ENCODE measurements at regions not wholly inside any gene's neighbourhood (a gene's known extent, or its start where the extent isn't known, plus 50 kb on each side); places are given as distances from the start of the nearest gene placed in this dataset.

GRCh38 chrX:7698248-7698647 is 144.7 kb upstream of the VCX start:
- WGBS, 2 donors: 87 to 95% methylated on average over 2 of the region's 2 CpGs
- no peak overlapping the region for H3K27ac ChIP-seq (ENCODE audit: low read depth in 1 of 2, low read length in 1 of 2)
- no peak for TF ChIP-seq CTCF (IDR thresholded peaks at IDR 0.05; ENCODE audit: control extremely low read depth, extremely low read depth)
- no peak for DNase-seq
- ATAC-seq (ENCODE audit: insufficient read depth, low FRiP score): no peak
- H3K4me1 ChIP-seq (ENCODE audit: control insufficient read depth in 5 of 5, insufficient read depth in 5 of 5, low read length in 5 of 5): no peaks in the 10 kb centered on the region
- H3K36me3 ChIP-seq (ENCODE audit: control insufficient read depth in 4 of 4, insufficient read depth in 4 of 4, low read length in 4 of 4): no peaks in the 10 kb centered on the region
- H3K27me3 ChIP-seq (ENCODE audit: control insufficient read depth in 3 of 3, insufficient read depth in 3 of 3, low read length in 2 of 3): peaks cover 0 to 22% (median 0%) of the 10 kb centered on the region in 3 donors
- no peak overlapping the region for H3K9ac ChIP-seq (ENCODE audit: insufficient read depth in 1 of 2, low read length in 2 of 2)
- H3K9me3 ChIP-seq (ENCODE audit: control insufficient read depth in 4 of 4, insufficient read depth in 3 of 4, low read length in 3 of 4): peaks cover 0 to 3% (median 0%) of the 10 kb centered on the region in 4 donors
- H3K4me3 ChIP-seq: no peak overlapping the region

GRCh38 chrX:7690842-7691241 is 152.1 kb upstream of the VCX start:
- no peak overlapping the region for H3K27ac ChIP-seq (ENCODE audit: low read depth in 1 of 2, low read length in 1 of 2)
- H3K9me3 ChIP-seq (ENCODE audit: control insufficient read depth in 4 of 4, insufficient read depth in 3 of 4, low read length in 3 of 4): peaks cover 0 to 4% (median 1%) of the 10 kb centered on the region in 4 donors
- no peak overlapping the region for H3K9ac ChIP-seq (ENCODE audit: insufficient read depth in 1 of 2, low read length in 2 of 2)
- H3K27me3 ChIP-seq (ENCODE audit: control insufficient read depth in 3 of 3, insufficient read depth in 3 of 3, low read length in 2 of 3): peaks cover 0 to 42% (median 20%) of the 10 kb centered on the region in 3 donors
- ATAC-seq (ENCODE audit: insufficient read depth, low FRiP score): no peak
- no peaks in the 10 kb centered on the region for H3K4me1 ChIP-seq (ENCODE audit: control insufficient read depth in 5 of 5, insufficient read depth in 5 of 5, low read length in 5 of 5)
- TF ChIP-seq CTCF (IDR thresholded peaks at IDR 0.05; ENCODE audit: control extremely low read depth, extremely low read depth): no peak
- WGBS, 2 donors: 43 to 52% methylated on average over 8 of the region's 8 CpGs
- DNase-seq: no peak
- no peak overlapping the region for H3K4me3 ChIP-seq
- H3K36me3 ChIP-seq (ENCODE audit: control insufficient read depth in 4 of 4, insufficient read depth in 4 of 4, low read length in 4 of 4): no peaks in the 10 kb centered on the region

- TF ChIP-seq CTCF (IDR thresholded peaks at IDR 0.05; ENCODE audit: control extremely low read depth, extremely low read depth): no peak
- DNase-seq (no peak), ATAC-seq (ENCODE audit: insufficient read depth, low FRiP score) (no peak)
- no peaks in the 10 kb centered on the region for H3K36me3 ChIP-seq (ENCODE audit: control insufficient read depth in 4 of 4, insufficient read depth in 4 of 4, low read length in 4 of 4)
- peaks cover 0 to 42% (median 22%) of the 10 kb centered on the region in 3 donors for H3K27me3 ChIP-seq (ENCODE audit: control insufficient read depth in 3 of 3, insufficient read depth in 3 of 3, low read length in 2 of 3)
- no peak overlapping the region for H3K9ac ChIP-seq (ENCODE audit: insufficient read depth in 1 of 2, low read length in 2 of 2)
- peaks cover 0 to 4% (median 1%) of the 10 kb centered on the region in 4 donors for H3K9me3 ChIP-seq (ENCODE audit: control insufficient read depth in 4 of 4, insufficient read depth in 3 of 4, low read length in 3 of 4)
- H3K4me1 ChIP-seq (ENCODE audit: control insufficient read depth in 5 of 5, insufficient read depth in 5 of 5, low read length in 5 of 5): no peaks in the 10 kb centered on the region
- no peak overlapping the region for H3K27ac ChIP-seq (ENCODE audit: low read depth in 1 of 2, low read length in 1 of 2)
- WGBS, 2 donors: 73 to 79% methylated on average over 4 of the region's 4 CpGs
- H3K4me3 ChIP-seq: no peak overlapping the region
These were observed 153.1 kb upstream of the VCX start for GRCh38 chrX:7689791-7690412.

GRCh38 chrX:7680181-7680580 is 162.8 kb upstream of the VCX start:
- TF ChIP-seq CTCF (IDR thresholded peaks at IDR 0.05; ENCODE audit: control extremely low read depth, extremely low read depth): no peak
- Histone ChIP-seq H3K9me3 (ENCODE audit: control insufficient read depth in 4 of 4, insufficient read depth in 3 of 4, low read length in 3 of 4) (no peaks in the 10 kb centered on the region), H3K36me3 (ENCODE audit: control insufficient read depth in 4 of 4, insufficient read depth in 4 of 4, low read length in 4 of 4) (no peaks in the 10 kb centered on the region), H3K4me1 (ENCODE audit: control insufficient read depth in 5 of 5, insufficient read depth in 5 of 5, low read length in 5 of 5) (no peaks in the 10 kb centered on the region), H3K9ac (ENCODE audit: insufficient read depth in 1 of 2, low read length in 2 of 2) (no peak overlapping the region), H3K27me3 (ENCODE audit: control insufficient read depth in 3 of 3, insufficient read depth in 3 of 3, low read length in 2 of 3) (peaks cover 0 to 27% (median 7%) of the 10 kb centered on the region in 3 donors), H3K4me3 (no peak overlapping the region), H3K27ac (ENCODE audit: low read depth in 1 of 2, low read length in 1 of 2) (no peak overlapping the region)
- ATAC-seq (ENCODE audit: insufficient read depth, low FRiP score) (no peak), DNase-seq (no peak)
- 82 to 83% methylated on average over 4 of the region's 4 CpGs for WGBS, 2 donors
